G401 (cell line): ENCODE measurements at regions not wholly inside any gene's neighbourhood (a gene's known extent, or its start where the extent isn't known, plus 50 kb on each side); places are given as distances from the start of the nearest gene placed in this dataset.
"Not testable (repeated sequence)": the region's sequence is repeated elsewhere in the genome, so short reads cannot be mapped to it uniquely, and the experiment has no call there.

ENCODE experiments used
- DNase-seq: peaks from one replicate; pipeline ENCODE4 v3.0.0-alpha.2; 2015; ENCODE audit warnings: low spot score
- in situ Hi-C: cut with HindIII; loops from 2 replicates; pipeline ENCODE4 v1.10.0; 2016; ENCODE audit warnings: low sequenced_read_pairs, mixed read lengths

DNA sequence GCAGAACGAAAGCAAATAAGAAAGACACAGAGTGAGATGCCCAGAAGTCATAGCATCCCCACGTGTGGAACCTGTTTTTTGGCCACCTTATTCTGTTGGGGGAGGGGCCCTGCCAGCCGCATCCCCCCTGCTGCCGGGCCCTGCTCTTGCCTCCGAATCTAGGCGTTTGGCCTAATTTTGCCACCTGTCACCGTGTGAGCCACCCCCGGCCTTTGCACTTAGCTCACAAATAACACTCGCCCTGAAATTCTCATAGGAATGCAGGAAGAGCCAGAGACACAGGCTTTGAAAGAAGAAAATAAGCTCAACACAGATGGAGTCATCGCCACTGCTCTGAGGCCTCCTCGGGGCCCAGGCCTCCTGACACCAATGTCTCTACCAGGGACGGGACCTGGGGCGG, 522.6 kb upstream of the SALL3 start:
- peak; percentile 68 for DNase-seq
- in situ Hi-C loops: no loop called here

DNA sequence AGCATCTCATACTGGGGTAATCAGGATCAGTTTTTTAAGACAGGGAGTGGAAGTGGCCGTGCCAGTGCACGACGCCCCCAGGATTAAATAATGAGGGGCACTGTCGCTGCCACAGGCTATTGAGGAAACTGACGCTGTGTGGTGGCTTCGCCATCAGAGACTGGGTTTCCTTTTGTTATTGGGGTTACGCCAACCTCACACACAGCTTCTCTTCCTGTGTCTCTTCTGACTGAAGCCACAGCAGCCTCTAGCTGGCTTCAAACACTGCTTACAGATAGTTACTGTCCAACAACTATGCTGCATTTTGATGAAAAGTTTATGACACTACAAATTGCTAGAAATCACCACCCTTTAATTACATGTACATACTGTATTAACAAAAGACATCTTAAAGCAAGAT, 521.9 kb upstream of the SALL3 start:
- in situ Hi-C loops: no loop called here
- DNase-seq: no peak

DNA sequence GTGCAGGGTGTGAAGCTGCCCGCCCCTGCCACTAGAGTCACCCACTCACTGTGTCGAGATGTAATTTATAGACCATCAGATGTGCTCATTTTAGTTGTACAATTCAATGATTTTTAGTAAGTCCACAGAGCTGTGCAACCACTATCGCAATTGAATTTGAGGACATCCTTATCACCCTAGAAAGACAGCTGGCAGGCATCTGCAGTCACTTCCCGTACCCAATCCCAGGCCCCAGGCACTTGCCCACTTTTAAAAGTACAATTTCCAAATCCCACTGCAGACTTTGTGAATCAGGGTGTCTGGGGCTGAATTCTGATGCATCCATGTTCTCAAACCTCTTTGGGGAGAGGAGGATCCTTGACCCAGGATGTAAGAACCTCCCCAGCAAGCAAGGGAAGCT, 521.3 kb upstream of the SALL3 start:
- in situ Hi-C loops: no loop called here

DNA sequence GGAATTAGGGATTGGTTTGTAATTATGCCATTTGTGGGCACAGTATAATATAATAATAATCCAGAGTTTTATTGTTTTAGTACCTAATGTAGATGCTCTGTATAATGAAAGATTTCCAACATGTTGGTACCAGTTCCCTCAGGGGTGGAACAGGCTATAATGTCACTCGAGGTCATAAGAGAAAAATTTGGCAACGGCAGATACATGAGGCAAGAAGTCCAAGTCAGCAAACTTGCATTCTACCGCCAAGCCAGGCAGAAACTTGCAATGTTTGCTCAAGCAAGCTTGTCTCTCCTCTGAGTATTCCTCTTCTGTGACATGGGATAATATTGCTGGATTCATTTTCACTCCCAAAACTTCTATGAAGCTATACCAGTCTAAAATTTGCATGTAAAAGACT, 520.0 kb upstream of the SALL3 start:
- DNase-seq: no peak
- in situ Hi-C loops: no loop called here

More for the DNA sequence above, 521.3 kb upstream of the SALL3 start:
- DNase-seq: no peak

DNA sequence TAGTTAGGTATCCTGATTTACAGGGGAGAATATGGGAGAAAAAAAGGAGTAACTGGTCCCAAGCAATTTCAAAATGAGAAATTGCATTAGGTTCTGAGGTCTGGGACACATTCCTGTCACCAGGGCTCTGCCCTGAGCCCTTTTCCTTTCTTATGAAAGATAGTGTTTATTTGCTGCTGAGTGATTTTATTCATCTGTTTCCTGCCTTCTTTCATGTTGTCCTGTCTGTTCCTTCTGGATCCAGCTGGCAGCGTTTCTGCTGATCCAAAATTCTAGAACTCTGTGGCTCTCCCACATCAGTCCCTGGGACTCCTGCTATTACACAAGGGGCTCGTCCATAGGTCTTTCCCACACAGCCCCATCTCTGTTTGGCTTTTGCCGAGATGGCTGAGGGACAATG, 519.1 kb upstream of the SALL3 start:
- no peak for DNase-seq
- in situ Hi-C loops: no loop called here

DNA sequence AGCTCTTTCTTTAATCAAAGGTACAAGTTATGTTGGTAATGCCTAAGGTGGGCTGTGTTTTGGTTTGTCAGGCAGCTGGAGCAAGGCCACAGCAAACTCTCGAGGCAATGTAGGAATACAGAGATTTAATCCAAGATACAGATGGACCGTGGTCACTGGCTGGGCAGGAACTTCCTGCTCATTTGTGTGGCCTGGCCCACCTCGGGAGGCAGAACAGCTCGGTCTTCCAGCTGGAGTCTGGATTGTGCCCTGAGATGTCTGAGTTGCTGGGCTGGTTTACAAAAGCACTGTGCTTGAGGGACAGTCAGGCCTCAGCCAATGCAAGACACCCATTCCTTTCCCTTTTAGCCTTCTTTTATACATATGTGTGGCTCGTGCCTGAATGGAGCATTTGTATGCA, 506.1 kb upstream of the SALL3 start:
- in situ Hi-C loops: no loop called here
- DNase-seq: peak; percentile 42

DNA sequence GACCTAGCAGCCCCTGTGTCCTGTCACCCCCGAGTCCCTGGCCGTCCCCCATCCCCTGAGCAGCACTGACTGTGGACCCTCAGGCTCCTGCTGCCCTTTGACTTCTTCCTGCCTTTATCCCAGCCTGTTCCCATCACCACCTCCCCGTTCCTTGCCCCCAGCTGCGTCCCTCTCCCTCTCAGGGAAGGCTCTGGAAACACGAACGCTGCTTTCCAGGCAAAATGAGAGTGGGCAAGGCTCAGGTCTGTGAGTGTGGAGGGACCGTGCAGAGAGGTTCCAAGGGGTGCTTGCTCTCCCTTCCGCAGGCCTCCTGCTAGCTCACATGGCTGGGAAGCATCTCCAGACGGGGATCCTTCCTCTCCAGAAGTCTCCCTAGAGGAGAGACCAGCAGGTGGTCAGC, 501.8 kb upstream of the SALL3 start:
- DNase-seq: no peak
- in situ Hi-C loops: no loop called here

DNA sequence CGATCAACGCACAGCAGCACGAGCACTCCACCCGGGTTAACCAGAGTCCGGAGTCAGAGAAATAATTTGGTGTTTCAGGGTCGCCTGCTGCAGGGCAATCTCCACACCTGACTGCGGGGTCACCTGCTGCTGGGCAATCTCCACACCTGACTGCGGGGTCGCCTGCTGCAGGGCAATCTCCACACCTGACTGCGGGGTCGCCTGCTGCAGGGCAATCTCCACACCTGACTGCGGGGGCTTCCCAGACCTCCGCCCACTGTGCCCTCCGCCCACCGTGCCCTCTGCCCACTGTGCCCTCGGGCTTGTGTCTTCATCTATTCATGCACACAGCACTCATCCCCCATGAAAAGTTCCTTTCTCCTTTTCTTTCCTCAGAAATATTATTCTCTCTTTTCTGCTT, 500.2 kb upstream of the SALL3 start:
- in situ Hi-C loops: no loop called here
- DNase-seq: no peak

DNA sequence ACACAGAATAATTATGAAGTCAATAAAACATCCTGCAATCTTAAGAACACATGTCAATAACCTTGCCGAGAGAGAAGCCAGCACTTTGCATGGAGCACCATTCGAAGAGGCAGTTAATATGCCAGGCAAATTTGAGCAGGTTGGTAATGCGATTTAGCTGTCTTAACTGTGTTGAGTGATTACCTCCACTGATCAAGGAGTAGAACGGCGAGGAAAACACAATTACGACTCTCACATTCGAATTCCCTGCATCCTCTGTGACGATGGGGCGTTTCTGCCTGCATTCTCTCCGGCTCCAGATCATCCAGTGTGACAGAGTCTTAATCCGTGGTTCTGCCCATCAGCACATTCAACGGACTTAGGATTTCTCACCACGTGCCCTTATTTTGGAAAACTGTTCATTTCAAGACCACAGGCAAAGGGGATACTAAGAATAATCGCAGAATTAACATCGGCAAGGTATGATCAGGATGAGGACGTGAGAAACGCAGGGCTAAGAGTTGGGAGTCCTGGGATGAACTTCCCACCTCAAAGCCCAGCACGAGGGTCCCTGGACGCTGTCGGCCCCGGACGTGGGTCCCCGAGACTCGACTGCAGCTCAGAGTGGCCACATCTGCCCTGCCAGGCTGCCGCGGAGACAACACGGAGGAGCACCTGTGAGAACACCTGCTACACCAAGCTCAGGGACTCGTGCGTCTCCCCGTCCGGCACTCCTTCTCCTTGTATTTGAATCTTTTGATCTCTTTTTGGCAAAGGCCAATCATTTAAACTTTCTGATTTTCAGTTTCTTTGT, 499.2 kb upstream of the SALL3 start:
- in situ Hi-C loops: no loop called here
- DNase-seq: no peak

DNA sequence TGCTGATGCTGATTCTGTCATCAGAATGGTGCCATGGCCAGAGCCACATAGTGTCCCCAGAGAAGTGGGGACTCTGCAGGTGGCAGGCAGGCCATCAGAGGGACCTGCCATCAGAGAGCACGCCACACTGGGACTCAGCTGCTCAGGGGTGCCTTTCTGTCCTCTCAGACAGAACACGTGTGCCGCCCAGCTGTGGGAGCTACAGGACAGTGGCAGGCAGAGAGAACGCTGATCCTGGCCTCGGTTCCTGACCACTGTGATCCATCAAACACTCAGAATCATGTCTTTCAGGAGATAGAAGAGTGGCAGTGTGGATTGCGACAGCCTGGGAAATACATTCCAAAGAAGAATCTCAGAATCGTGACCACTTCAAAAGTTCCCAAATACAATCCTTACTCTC, 497.2 kb upstream of the SALL3 start:
- in situ Hi-C loops: no loop called here

GRCh38 chr18:78487649-78488048, 492.0 kb upstream of the SALL3 start:
- in situ Hi-C loops: no loop called here
- DNase-seq: no peak

More for the DNA sequence above, 497.2 kb upstream of the SALL3 start:
- no peak for DNase-seq

DNA sequence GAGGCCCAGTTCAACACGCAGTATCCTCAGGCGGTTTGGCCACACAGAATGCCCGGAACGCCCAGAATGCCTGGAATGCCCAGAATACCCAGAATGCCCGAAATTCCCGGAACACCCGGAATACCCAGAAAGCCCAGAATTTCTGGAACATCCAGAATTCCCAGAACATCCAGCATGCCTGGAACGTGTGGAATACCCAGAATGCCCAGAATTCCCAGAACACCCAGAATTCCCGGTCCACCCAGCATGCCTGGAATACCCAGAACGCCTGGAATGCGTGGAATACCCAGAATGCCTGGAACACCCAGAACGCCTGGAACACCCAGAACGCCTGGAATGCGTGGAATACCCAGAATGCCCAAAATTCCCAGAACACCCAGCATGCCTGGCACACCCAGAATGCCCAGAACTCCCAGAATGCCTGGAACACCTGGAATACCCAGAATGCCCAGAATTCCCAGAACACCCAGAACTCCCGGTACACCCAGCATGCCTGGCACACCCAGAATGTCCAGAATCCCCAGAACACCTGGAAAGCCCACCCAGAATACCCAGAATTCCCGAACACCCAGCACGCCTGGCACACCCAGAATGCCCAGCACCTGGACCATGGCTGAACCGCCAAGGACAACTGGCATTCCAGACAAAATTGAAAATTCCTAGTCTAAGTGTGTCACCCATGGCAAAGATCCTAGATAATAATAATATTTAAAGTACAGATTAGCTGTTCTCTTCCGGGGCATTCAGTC, 487.4 kb upstream of the SALL3 start:
- no peak for DNase-seq
- in situ Hi-C loops: no loop called here

DNA sequence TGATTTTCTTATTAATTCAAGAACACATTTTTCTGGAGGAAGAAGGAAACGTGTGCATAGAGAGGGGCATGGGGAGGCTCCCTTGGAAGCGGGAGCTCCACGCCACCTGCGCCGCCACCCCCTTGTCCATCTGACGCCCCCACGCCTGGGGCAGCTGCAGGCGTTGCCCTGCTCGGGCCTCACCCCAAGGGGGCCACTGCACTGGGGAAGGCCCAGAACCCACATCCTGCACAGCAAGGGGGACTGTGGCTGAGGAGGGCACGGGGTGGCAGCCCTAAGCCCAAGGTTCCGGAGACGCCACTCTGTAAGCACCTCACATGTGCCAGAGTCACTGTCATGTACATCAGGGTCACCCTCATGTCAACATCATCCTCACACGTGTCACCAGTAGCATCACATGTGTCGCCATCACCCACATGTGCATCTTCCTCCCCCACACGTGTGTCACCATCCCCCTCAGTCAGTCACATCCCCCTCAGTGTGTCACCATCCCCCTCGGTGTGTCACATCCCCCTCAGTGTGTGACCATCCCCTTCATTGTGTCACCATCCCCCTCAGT, 486.7 kb upstream of the SALL3 start:
- DNase-seq: no peak
- in situ Hi-C loops: no loop called here

- in situ Hi-C loops, DNase-seq: not testable (repeated sequence)
Observed at GRCh38 chr18:78493490-78493889, 486.1 kb upstream of the SALL3 start.

DNA sequence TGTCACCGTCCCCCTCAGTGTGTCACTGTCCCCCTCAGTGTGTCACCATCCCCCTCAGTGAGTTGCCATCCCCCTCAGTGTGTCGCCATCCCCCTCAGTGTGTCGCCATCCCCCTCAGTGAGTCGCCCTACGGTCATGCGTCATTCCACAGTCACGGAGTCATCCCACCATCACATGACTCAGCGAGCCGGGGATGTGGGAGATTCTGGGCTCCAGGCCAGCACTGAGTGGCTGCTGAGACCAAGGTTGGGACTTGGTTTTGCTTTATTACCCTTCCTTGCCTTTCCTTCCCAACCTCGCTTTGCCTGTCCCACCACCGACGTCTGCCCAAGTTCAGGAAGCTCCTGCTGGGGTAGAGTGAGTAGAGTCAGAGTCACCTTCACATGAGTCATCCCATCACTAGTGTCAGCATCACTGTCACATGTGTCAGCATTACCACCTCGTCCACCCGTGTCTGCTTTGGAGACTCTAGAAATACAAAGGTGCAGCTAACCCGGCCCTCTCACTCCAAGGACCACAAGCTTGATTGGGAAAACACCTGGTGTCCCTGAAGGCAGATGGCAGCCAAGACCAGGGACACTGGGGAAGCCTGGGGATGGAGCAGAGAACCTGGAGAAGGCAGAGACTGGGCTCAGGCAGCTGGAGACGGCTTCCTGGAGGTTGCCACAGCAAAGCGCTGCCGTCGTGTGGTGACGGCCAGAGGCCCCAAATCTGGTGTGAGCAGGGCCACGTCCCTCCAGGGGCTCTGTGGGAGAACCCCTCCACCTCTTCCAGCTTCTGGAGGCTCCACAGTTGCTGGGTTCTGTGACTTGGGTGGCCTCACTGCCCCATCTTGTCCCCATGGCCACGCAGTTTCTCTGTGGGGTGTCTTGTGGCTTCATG, 485.2 kb upstream of the SALL3 start:
- in situ Hi-C loops: no loop called here
- no peak for DNase-seq

DNA sequence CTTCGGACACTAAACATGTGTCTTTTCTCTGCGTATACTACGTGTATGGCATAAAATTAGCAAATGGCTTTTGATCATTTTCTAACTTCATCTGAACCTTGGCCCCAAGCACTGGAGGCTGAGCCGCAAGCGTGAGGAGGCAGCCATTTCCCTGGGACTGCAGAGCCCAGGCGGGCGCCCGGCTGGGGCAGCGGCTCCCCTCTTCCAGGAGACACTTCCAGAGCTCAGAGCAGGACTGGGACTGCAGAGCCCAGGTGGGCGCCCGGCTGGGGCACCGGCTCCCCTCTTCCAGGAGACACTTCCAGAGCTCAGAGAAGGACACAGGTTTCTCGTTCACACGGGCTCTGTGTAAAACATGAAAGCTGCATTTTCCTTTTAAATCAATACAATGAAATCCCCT, 484.1 kb upstream of the SALL3 start:
- in situ Hi-C loops: no loop called here

DNA sequence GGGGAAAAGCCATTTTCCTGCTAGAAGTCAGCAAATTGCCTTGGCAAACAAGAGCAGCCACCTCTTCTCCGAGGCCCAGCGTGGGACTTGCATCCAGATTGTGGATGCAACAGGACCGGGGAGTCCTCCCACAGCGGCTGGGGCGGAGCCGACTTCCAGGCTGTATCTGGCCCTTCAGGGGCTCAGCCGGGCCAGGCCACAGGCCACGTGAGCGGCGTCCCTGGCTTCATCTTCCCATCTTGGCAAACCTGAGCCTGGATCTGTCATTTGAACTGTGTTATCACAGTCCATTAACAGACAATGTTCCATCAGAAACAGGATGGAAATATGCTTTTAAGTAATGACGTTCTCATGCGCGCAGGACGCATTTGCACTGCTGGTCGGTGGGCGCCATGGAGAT, 483.5 kb upstream of the SALL3 start:
- peak; percentile 93 for DNase-seq
- in situ Hi-C loops: no loop called here

More for the DNA sequence above, 484.1 kb upstream of the SALL3 start:
- no peak for DNase-seq

- in situ Hi-C loops: no loop called here
- no peak for DNase-seq
Observed at GRCh38 chr18:78497641-78498040, 482.0 kb upstream of the SALL3 start.

DNA sequence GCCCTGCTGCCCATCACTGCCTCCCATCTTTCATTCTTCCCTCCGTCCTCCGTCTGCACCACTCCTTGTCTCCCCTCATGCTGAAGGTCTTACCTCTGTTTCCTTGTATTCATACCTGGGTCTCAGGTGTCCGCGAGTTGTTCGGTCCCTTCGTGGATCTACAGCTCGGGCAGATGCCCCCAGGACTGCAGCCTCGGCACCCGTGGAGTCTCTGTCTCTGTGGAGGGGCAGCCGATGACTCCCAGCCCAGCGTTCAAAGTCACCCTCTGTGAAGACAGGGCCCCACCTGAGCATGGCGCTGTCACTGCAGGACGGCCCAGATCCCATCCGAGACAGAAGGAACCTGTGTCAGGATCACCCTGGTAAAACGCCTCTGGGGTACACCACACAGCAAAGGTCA, 480.0 kb upstream of the SALL3 start:
- in situ Hi-C loops: no loop called here
- no peak for DNase-seq

DNA sequence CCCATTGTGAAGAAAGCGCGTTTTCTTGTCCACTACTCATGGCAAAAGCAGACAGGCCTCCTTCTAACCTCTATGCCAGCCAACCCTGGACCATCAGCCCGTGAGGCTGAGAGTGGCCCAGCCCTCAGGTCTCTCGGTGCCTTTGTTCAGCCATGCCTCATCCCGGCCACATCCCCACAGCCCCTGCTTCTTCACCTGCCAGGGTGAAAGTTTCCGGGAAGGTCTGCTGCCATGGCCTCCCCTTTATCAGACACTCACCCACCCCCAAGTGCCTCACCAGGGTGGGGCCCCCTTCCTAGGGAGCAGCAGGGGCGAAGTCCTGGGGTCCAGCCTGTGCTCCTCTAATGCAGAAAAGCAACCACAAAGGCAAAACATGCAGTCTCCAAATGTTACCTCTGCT, 478.4 kb upstream of the SALL3 start:
- DNase-seq: no peak
- in situ Hi-C loops: no loop called here
